ENCODE measurements at regions not wholly inside any gene's neighbourhood (a gene's known extent, or its start where the extent isn't known, plus 50 kb on each side); places are given as distances from the start of the nearest gene placed in this dataset.

GRCh38 chr20:19129976-19130612 is 82.3 kb upstream of the SLC24A3 start:
- no peak overlapping the region for H3K9ac ChIP-seq (ENCODE audit: low read depth, low read length, poor library complexity, severe bottlenecking)
- no peak overlapping the region for H2AFZ ChIP-seq (ENCODE audit: low read length)
- H3K4me2 ChIP-seq (ENCODE audit: low read depth, low read length, poor library complexity, severe bottlenecking), result no peak overlapping the region
- no peaks in the 10 kb centered on the region for H4K20me1 ChIP-seq (ENCODE audit: insufficient read depth, low read length, poor library complexity, severe bottlenecking)
- TF ChIP-seq EZH2phosphoT487 (IDR thresholded peaks at IDR 0.05; ENCODE audit: borderline replicate concordance) (no peak), CTCF (conservative IDR thresholded peaks at IDR 0.05; ENCODE audit: low read length) (no peak)
- no peak overlapping the region for H3K4me3 ChIP-seq (ENCODE audit: low read length, poor library complexity, severe bottlenecking)
- no peaks in the 10 kb centered on the region for H3K27me3 ChIP-seq (ENCODE audit: insufficient read depth, low read length, poor library complexity, severe bottlenecking)
- no peaks in the 10 kb centered on the region for H3F3A ChIP-seq (ENCODE audit: low read depth)
- H3K36me3 ChIP-seq (ENCODE audit: insufficient read depth, low read length), result no peaks in the 10 kb centered on the region
- H3K79me2 ChIP-seq (ENCODE audit: insufficient read depth, low read length), result no peaks in the 10 kb centered on the region
- H3K9me2 ChIP-seq (replicated peaks; ENCODE audit: low read depth, low read length), result no peaks in the 10 kb centered on the region
- H3K4me1 ChIP-seq (ENCODE audit: insufficient read depth, low read length, poor library complexity, severe bottlenecking), result no peaks in the 10 kb centered on the region
- no peaks in the 10 kb centered on the region for H3K9me3 ChIP-seq (ENCODE audit: insufficient read depth, low read depth, low read length)

GRCh38 chr20:19130613-19130984 is 81.8 kb upstream of the SLC24A3 start:
- no peaks in the 10 kb centered on the region for H3K4me1 ChIP-seq (ENCODE audit: insufficient read depth, low read length, poor library complexity, severe bottlenecking)
- no peak overlapping the region for H3K9ac ChIP-seq (ENCODE audit: low read depth, low read length, poor library complexity, severe bottlenecking)
- no peak for TF ChIP-seq CTCF (conservative IDR thresholded peaks at IDR 0.05; ENCODE audit: low read length)
- no peak for TF ChIP-seq EZH2phosphoT487 (IDR thresholded peaks at IDR 0.05; ENCODE audit: borderline replicate concordance)
- no peak overlapping the region for H3K4me2 ChIP-seq (ENCODE audit: low read depth, low read length, poor library complexity, severe bottlenecking)
- H2AFZ ChIP-seq (ENCODE audit: low read length), result no peak overlapping the region
- H3K4me3 ChIP-seq (ENCODE audit: low read length, poor library complexity, severe bottlenecking), result no peak overlapping the region
- H3K79me2 ChIP-seq (ENCODE audit: insufficient read depth, low read length), result no peaks in the 10 kb centered on the region
- H3K36me3 ChIP-seq (ENCODE audit: insufficient read depth, low read length), result no peaks in the 10 kb centered on the region
- no peaks in the 10 kb centered on the region for H4K20me1 ChIP-seq (ENCODE audit: insufficient read depth, low read length, poor library complexity, severe bottlenecking)
- H3K9me2 ChIP-seq (replicated peaks; ENCODE audit: low read depth, low read length), result no peaks in the 10 kb centered on the region
- no peaks in the 10 kb centered on the region for H3K9me3 ChIP-seq (ENCODE audit: insufficient read depth, low read depth, low read length)
- no peaks in the 10 kb centered on the region for H3K27me3 ChIP-seq (ENCODE audit: insufficient read depth, low read length, poor library complexity, severe bottlenecking)
- no peaks in the 10 kb centered on the region for H3F3A ChIP-seq (ENCODE audit: low read depth)

- Histone ChIP-seq H3K4me1 (ENCODE audit: insufficient read depth, low read length, poor library complexity, severe bottlenecking) (no peaks in the 10 kb centered on the region), H3K27me3 (ENCODE audit: insufficient read depth, low read length, poor library complexity, severe bottlenecking) (no peaks in the 10 kb centered on the region), H3K4me3 (ENCODE audit: low read length, poor library complexity, severe bottlenecking) (no peak overlapping the region), H2AFZ (ENCODE audit: low read length) (no peak overlapping the region), H3K9me3 (ENCODE audit: insufficient read depth, low read depth, low read length) (no peaks in the 10 kb centered on the region; the same call in 1 of the 2 replicates), H3K9me2 (replicated peaks; ENCODE audit: low read depth, low read length) (no peaks in the 10 kb centered on the region), H3K9ac (ENCODE audit: low read depth, low read length, poor library complexity, severe bottlenecking) (no peak overlapping the region), H4K20me1 (ENCODE audit: insufficient read depth, low read length, poor library complexity, severe bottlenecking) (no peaks in the 10 kb centered on the region), H3F3A (ENCODE audit: low read depth) (no peaks in the 10 kb centered on the region), H3K79me2 (ENCODE audit: insufficient read depth, low read length) (no peaks in the 10 kb centered on the region), H3K36me3 (ENCODE audit: insufficient read depth, low read length) (no peaks in the 10 kb centered on the region), H3K4me2 (ENCODE audit: low read depth, low read length, poor library complexity, severe bottlenecking) (no peak overlapping the region)
- TF ChIP-seq CTCF (conservative IDR thresholded peaks at IDR 0.05; ENCODE audit: low read length) (no peak), EZH2phosphoT487 (IDR thresholded peaks at IDR 0.05; ENCODE audit: borderline replicate concordance) (no peak)
These were observed 74.8 kb upstream of the SLC24A3 start for GRCh38 chr20:19137641-19138040.

Data from Loucy (cell line).